HT1080 (cell line): ENCODE measurements at regions not wholly inside any gene's neighbourhood (a gene's known extent, or its start where the extent isn't known, plus 50 kb on each side); places are given as distances from the start of the nearest gene placed in this dataset.

Experiments
- DNase-seq: peaks from one replicate; pipeline ENCODE4 v3.0.0-alpha.2; 2015; ENCODE audit warnings: low read depth

GRCh38 chr1:79667848-79668696 is 661.5 kb upstream of the ADGRL4 start:
- DNase-seq = no peak

GRCh38 chr1:79667166-79667565 is 660.6 kb upstream of the ADGRL4 start:
- DNase-seq = no peak

- DNase-seq = no peak
Observed at GRCh38 chr1:79663916-79664315, 657.4 kb upstream of the ADGRL4 start.

- DNase-seq = no peak
Observed at GRCh38 chr1:79662596-79662995, 656.1 kb upstream of the ADGRL4 start.

GRCh38 chr1:79660129-79660528 is 653.6 kb upstream of the ADGRL4 start:
- DNase-seq = no peak

GRCh38 chr1:79657951-79658658 is 651.6 kb upstream of the ADGRL4 start:
- no peak for DNase-seq

GRCh38 chr1:79655876-79656275 is 649.3 kb upstream of the ADGRL4 start:
- no peak for DNase-seq

GRCh38 chr1:79652426-79652825 is 645.9 kb upstream of the ADGRL4 start:
- no peak for DNase-seq

GRCh38 chr1:79648126-79648525 is 641.6 kb upstream of the ADGRL4 start:
- no peak for DNase-seq

- no peak for DNase-seq
Observed at GRCh38 chr1:79646880-79647279, 640.4 kb upstream of the ADGRL4 start.

GRCh38 chr1:79638382-79638781 is 631.9 kb upstream of the ADGRL4 start:
- DNase-seq = no peak

- peak; percentile 72 for DNase-seq
Observed at GRCh38 chr1:79633456-79633855, 626.9 kb upstream of the ADGRL4 start.

GRCh38 chr1:79629414-79629813 is 622.9 kb upstream of the ADGRL4 start:
- no peak for DNase-seq

GRCh38 chr1:79617777-79618176 is 611.2 kb upstream of the ADGRL4 start:
- no peak for DNase-seq

- DNase-seq = peak; percentile 17
Observed at GRCh38 chr1:79614762-79615161, 608.2 kb upstream of the ADGRL4 start.

GRCh38 chr1:79614106-79614505 is 607.6 kb upstream of the ADGRL4 start:
- DNase-seq = no peak

- no peak for DNase-seq
Observed at GRCh38 chr1:79613046-79613445, 606.5 kb upstream of the ADGRL4 start.

GRCh38 chr1:79604490-79605198 is 598.1 kb upstream of the ADGRL4 start:
- DNase-seq = no peak

- DNase-seq = no peak
Observed at GRCh38 chr1:79603843-79604242, 597.3 kb upstream of the ADGRL4 start.

GRCh38 chr1:79599257-79599656 is 592.7 kb upstream of the ADGRL4 start:
- no peak for DNase-seq

- DNase-seq = no peak
Observed at GRCh38 chr1:79595931-79596330, 589.4 kb upstream of the ADGRL4 start.

- DNase-seq = no peak
Observed at GRCh38 chr1:79594121-79594698, 587.7 kb upstream of the ADGRL4 start.
